IMR-90 (cell line): ENCODE measurements at regions not wholly inside any gene's neighbourhood (a gene's known extent, or its start where the extent isn't known, plus 50 kb on each side); places are given as distances from the start of the nearest gene placed in this dataset.

Experiments used
- ATAC-seq: fragments of 200-7000 bp; cut with Tn5 transposase; 2 replicates; pipeline ENCODE4 v1.9.1; 2020; ENCODE audit warnings: low read depth, mild to moderate bottlenecking, moderate library complexity
- BruUV-seq: library from RNA; stranded (reverse); fragments of 400-500 nt; replicated peaks from 2 replicates; lab custom pipeline; 2021; lab: Mats Ljungman, UMichigan
- CTCF ChIA-PET: fragments of 300-600 bp; formaldehyde crosslinking; extraction: SDS; loops from one replicate; lab custom pipeline; 2021; ENCODE audit warnings: antibody characterized with exemption; lab: Yijun Ruan, JAX
- POLR2A ChIA-PET: fragments of 300-600 bp; sonication (Branson Sonifier 250); formaldehyde crosslinking; loops from one replicate; lab custom pipeline; 2022; ENCODE audit warnings: antibody characterized with exemption; ENCODE audit not compliant: unreplicated experiment; lab: Charles Lee
- DNase-seq: peaks from one replicate; pipeline ENCODE4 v3.0.0; 2013
- H2AFZ ChIP-seq: replicated peaks from 2 replicates; pipeline ENCODE3; 2013; ENCODE audit warnings: low read length, mild to moderate bottlenecking; ENCODE audit not compliant: poor library complexity
- H2AK5ac ChIP-seq: 2 replicates; pipeline ENCODE4 v1.6.1; 2013; ENCODE audit warnings: low read depth, low read length, inconsistent platforms
- H2AK9ac ChIP-seq: replicated peaks from 2 replicates; pipeline ENCODE3; 2013; ENCODE audit warnings: mild to moderate bottlenecking, low read depth, low read length, moderate library complexity; ENCODE audit not compliant: poor library complexity
- H2BK120ac ChIP-seq: 2 replicates; pipeline ENCODE4 v1.6.1; 2013; ENCODE audit warnings: low read depth, low read length, inconsistent platforms
- H2BK15ac ChIP-seq: 3 replicates; pipeline ENCODE4 v1.6.1; 2013; ENCODE audit warnings: low read depth, low read length, inconsistent platforms
- H2BK20ac ChIP-seq: 2 replicates; pipeline ENCODE4 v1.6.1; 2013; ENCODE audit warnings: low read depth, mild to moderate bottlenecking, inconsistent platforms, low read length, moderate library complexity
- H2BK5ac ChIP-seq: 2 replicates; pipeline ENCODE4 v1.6.1; 2013; ENCODE audit warnings: mild to moderate bottlenecking, low read depth, low read length, inconsistent platforms; ENCODE audit not compliant: poor library complexity, severe bottlenecking
- H3K14ac ChIP-seq: replicated peaks from 2 replicates; pipeline ENCODE4 v1.6.1; 2013; ENCODE audit warnings: low read depth, low read length, inconsistent platforms
- H3K18ac ChIP-seq: 2 replicates; pipeline ENCODE4 v1.6.1; 2013; ENCODE audit warnings: low read depth, low read length, control low read depth
- H3K23ac ChIP-seq: 2 replicates; pipeline ENCODE4 v1.6.1; 2013; ENCODE audit warnings: low read depth, low read length, inconsistent platforms
- H3K27ac ChIP-seq: 2 replicates; pipeline ENCODE4 v1.5.1; 2013; ENCODE audit warnings: mild to moderate bottlenecking, control low read depth, low read length; ENCODE audit not compliant: insufficient read depth
- H3K27me3 ChIP-seq: 2 replicates; pipeline ENCODE4 v1.6.1; 2013; ENCODE audit warnings: low read length; ENCODE audit not compliant: control insufficient read depth, insufficient read depth
- H3K36me3 ChIP-seq: 2 replicates; pipeline ENCODE4 v1.6.1; 2013; ENCODE audit warnings: low read length, mixed read lengths; ENCODE audit not compliant: control insufficient read depth, insufficient read depth
- H3K4ac ChIP-seq: 2 replicates; pipeline ENCODE4 v1.6.1; 2013; ENCODE audit warnings: low read depth, low read length, inconsistent platforms
- H3K4me1 ChIP-seq: 2 replicates; pipeline ENCODE4 v1.6.1; 2013; ENCODE audit warnings: low read length, mixed read lengths; ENCODE audit not compliant: control insufficient read depth, insufficient read depth
- H3K4me2 ChIP-seq: 2 replicates; pipeline ENCODE4 v1.6.1; 2013; ENCODE audit warnings: low read depth, mild to moderate bottlenecking, control low read depth, low read length, moderate library complexity
- H3K4me3 ChIP-seq: 2 replicates; pipeline ENCODE4 v1.5.1; 2013; ENCODE audit warnings: low read depth, mild to moderate bottlenecking, control low read depth, low read length, moderate library complexity; ENCODE audit not compliant: insufficient read depth
- H3K56ac ChIP-seq: 2 replicates; pipeline ENCODE4 v1.6.1; 2013; ENCODE audit warnings: low read length, inconsistent platforms; ENCODE audit not compliant: insufficient read depth; ENCODE audit errors: extremely low read depth
- H3K79me1 ChIP-seq, 2 experiments: 2 replicates each; pipeline ENCODE4 v1.6.1; 2013; ENCODE audit warnings: low read length in 2 of 2, inconsistent platforms in 1 of 2, low read depth in 1 of 2
- H3K9ac ChIP-seq: 2 replicates; pipeline ENCODE4 v1.6.1; 2013; ENCODE audit warnings: low read depth, low read length, control low read depth
- H3K9me1 ChIP-seq: 2 replicates; pipeline ENCODE4 v1.6.1; 2013; ENCODE audit warnings: low read length, inconsistent platforms; ENCODE audit not compliant: insufficient read depth
- H3K9me3 ChIP-seq: 2 replicates; pipeline ENCODE4 v1.6.1; 2013; ENCODE audit warnings: low read length; ENCODE audit not compliant: control insufficient read depth, insufficient read depth
- H4K20me1 ChIP-seq: 2 replicates; pipeline ENCODE4 v1.6.1; 2013; ENCODE audit warnings: low read length, inconsistent platforms; ENCODE audit not compliant: insufficient read depth
- H4K5ac ChIP-seq: 2 replicates; pipeline ENCODE4 v1.6.1; 2013; ENCODE audit warnings: mild to moderate bottlenecking, low read depth, low read length, control low read depth
- H4K8ac ChIP-seq, 2 experiments: 2 replicates each; pipeline ENCODE4 v1.6.1; 2013; ENCODE audit warnings: low read depth in 2 of 2, low read length in 2 of 2, control low read depth in 1 of 2, inconsistent platforms in 1 of 2
- H4K91ac ChIP-seq: 2 replicates; pipeline ENCODE4 v1.6.1; 2013; ENCODE audit warnings: low read depth, low read length, inconsistent platforms; ENCODE audit not compliant: insufficient read depth
- BHLHE40 ChIP-seq: fragments of 150-350 bp; IDR thresholded peaks from 2 replicates; pipeline ENCODE4 v1.6.1; 2016; ENCODE audit warnings: mild to moderate bottlenecking, low read depth, low read length
- CEBPB ChIP-seq: IDR thresholded peaks from 2 replicates; pipeline ENCODE4 v1.6.1; 2012; ENCODE audit warnings: low read depth, low read length, improper control_type of control experiment
- CHD1 ChIP-seq: IDR thresholded peaks from 2 replicates; pipeline ENCODE4 v1.6.1; 2012; ENCODE audit warnings: low read depth, low read length, improper control_type of control experiment
- FOS ChIP-seq: fragments of 150-350 bp; IDR thresholded peaks from 2 replicates; pipeline ENCODE4 v1.6.1; 2016; ENCODE audit warnings: low read depth, low read length
- MAFK ChIP-seq: IDR thresholded peaks from 2 replicates; pipeline ENCODE4 v1.6.1; 2012; ENCODE audit warnings: low read depth, low read length, improper control_type of control experiment
- MAZ ChIP-seq: IDR thresholded peaks from 2 replicates; pipeline ENCODE4 v1.6.1; 2012; ENCODE audit warnings: low read depth, mild to moderate bottlenecking, low read length, improper control_type of control experiment, moderate library complexity, borderline replicate concordance
- MXI1 ChIP-seq: IDR thresholded peaks from 2 replicates; pipeline ENCODE4 v1.6.1; 2012; ENCODE audit warnings: low read depth, mild to moderate bottlenecking, low read length, moderate library complexity, borderline replicate concordance
- NFE2L2 ChIP-seq: fragments of 150-350 bp; IDR thresholded peaks from 2 replicates; pipeline ENCODE4 v1.6.1; 2016; ENCODE audit warnings: low read depth, mild to moderate bottlenecking, low read length
- POLR2A ChIP-seq: IDR thresholded peaks from 2 replicates; pipeline ENCODE4 v1.6.1; 2012; ENCODE audit warnings: mild to moderate bottlenecking, low read depth, low read length
- RAD21 ChIP-seq: IDR thresholded peaks from 2 replicates; pipeline ENCODE4 v1.6.1; 2012; ENCODE audit warnings: low read length, improper control_type of control experiment
- RFX5 ChIP-seq: IDR thresholded peaks from 2 replicates; pipeline ENCODE4 v1.8.0; 2012; ENCODE audit warnings: low read depth, mild to moderate bottlenecking, low read length, moderate library complexity
- SMC3 ChIP-seq: fragments of 150-350 bp; IDR thresholded peaks from 2 replicates; pipeline ENCODE4 v1.6.1; 2016; ENCODE audit warnings: low read depth, mild to moderate bottlenecking, antibody characterized with exemption, low read length, moderate library complexity
- WGBS, 2 experiments: methylation state at CpG; one replicate each; pipeline versions ENCODE4 v1.1.5 to v1.1.7; 2013; ENCODE audit warnings: missing lambda C conversion rate in 2 of 2; ENCODE audit not compliant: insufficient read length in 1 of 2; ENCODE audit errors: extremely low coverage in 2 of 2; 5-methylcytosine and 5-hydroxymethylcytosine counted together
- dilution Hi-C: fragments of 300-500 bp; cut with HindIII; formaldehyde crosslinking; loops from one replicate; pipeline ENCODE4 v1.14.3; 2018; ENCODE audit warnings: low sequenced_read_pairs; ENCODE audit not compliant: unreplicated experiment
- in situ Hi-C: fragments of 300-500 bp; cut with MboI; formaldehyde crosslinking; loops from 3 replicates; pipeline ENCODE4 v1.14.3; 2019; ENCODE audit warnings: low sequenced_read_pairs, inconsistent platforms, mixed read lengths
- intact Hi-C: fragments of 100-400 bp; cut with micrococcal nuclease; formaldehyde crosslinking; loops from 2 replicates; pipeline ENCODE4 v1.10.0; 2022
- TF ChIP-seq, protein P1 (sequence below): conservative IDR thresholded peaks from 2 replicates; pipeline ENCODE4 v1.5.1; 2012; ENCODE audit warnings: mild to moderate bottlenecking, low read depth, low read length, improper control_type of control experiment
- TF ChIP-seq, protein P2 (sequence below): fragments of 150-350 bp; IDR thresholded peaks from 2 replicates; pipeline ENCODE4 v1.6.1; 2016; ENCODE audit warnings: low read depth, mild to moderate bottlenecking, low read length, moderate library complexity, borderline replicate concordance

DNA sequence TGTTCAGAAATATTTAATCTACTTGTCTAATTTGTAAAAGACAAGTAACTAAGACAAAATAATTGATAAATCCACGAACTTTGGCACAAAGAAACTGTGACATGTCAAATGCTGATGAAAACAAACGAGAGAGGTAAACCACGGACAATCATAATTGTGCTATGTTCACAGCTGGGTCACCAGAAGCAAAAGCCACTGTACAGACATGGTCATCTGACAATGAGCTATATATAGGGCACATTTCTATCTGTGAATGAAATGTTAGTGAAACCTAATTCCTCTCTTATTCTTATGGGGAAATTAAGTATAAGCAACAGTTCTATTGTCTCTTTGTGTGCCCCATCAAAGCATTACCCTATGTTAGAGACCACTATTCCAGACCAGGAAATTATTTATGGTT, 444.0 kb upstream of the TRAM1L1 start:
- CTCF ChIA-PET: no interaction called here
- Histone ChIP-seq H3K56ac (no peak overlapping the region), H4K5ac (no peak overlapping the region), H4K91ac (no peak overlapping the region), H3K27ac (no peak overlapping the region), H3K9me3 (no peaks in the 10 kb centered on the region), H2AK5ac (no peak overlapping the region), H2BK120ac (no peak overlapping the region), H3K18ac (no peak overlapping the region), H3K36me3 (no peaks in the 10 kb centered on the region), H2AFZ (no peak overlapping the region), H3K9me1 (no peaks in the 10 kb centered on the region), H3K4ac (no peak overlapping the region), H3K79me1 (no peaks in the 10 kb centered on the region), H2BK5ac (no peak overlapping the region), H4K20me1 (no peaks in the 10 kb centered on the region), H3K14ac (no peak overlapping the region), H3K23ac (no peak overlapping the region), H2BK15ac (no peak overlapping the region), H4K8ac (no peak overlapping the region), H3K4me2 (no peak overlapping the region), H2BK20ac (no peak overlapping the region), H2AK9ac (no peak overlapping the region), H3K27me3 (no peaks in the 10 kb centered on the region), H3K9ac (no peak overlapping the region), H3K4me1 (no peaks in the 10 kb centered on the region), H3K4me3 (no peak overlapping the region)
- DNase-seq (no peak), ATAC-seq (no peak)
- no peak for TF ChIP-seq NFE2L2
- TF ChIP-seq, protein P1, sequence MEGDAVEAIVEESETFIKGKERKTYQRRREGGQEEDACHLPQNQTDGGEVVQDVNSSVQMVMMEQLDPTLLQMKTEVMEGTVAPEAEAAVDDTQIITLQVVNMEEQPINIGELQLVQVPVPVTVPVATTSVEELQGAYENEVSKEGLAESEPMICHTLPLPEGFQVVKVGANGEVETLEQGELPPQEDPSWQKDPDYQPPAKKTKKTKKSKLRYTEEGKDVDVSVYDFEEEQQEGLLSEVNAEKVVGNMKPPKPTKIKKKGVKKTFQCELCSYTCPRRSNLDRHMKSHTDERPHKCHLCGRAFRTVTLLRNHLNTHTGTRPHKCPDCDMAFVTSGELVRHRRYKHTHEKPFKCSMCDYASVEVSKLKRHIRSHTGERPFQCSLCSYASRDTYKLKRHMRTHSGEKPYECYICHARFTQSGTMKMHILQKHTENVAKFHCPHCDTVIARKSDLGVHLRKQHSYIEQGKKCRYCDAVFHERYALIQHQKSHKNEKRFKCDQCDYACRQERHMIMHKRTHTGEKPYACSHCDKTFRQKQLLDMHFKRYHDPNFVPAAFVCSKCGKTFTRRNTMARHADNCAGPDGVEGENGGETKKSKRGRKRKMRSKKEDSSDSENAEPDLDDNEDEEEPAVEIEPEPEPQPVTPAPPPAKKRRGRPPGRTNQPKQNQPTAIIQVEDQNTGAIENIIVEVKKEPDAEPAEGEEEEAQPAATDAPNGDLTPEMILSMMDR: no peak
- no peak for TF ChIP-seq SMC3
- no peak for TF ChIP-seq MAZ
- TF ChIP-seq CEBPB: no peak
- TF ChIP-seq POLR2A: no peak
- TF ChIP-seq, protein P2, sequence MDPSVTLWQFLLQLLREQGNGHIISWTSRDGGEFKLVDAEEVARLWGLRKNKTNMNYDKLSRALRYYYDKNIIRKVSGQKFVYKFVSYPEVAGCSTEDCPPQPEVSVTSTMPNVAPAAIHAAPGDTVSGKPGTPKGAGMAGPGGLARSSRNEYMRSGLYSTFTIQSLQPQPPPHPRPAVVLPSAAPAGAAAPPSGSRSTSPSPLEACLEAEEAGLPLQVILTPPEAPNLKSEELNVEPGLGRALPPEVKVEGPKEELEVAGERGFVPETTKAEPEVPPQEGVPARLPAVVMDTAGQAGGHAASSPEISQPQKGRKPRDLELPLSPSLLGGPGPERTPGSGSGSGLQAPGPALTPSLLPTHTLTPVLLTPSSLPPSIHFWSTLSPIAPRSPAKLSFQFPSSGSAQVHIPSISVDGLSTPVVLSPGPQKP: no peak
- no peak for TF ChIP-seq MXI1
- TF ChIP-seq RFX5: no peak
- TF ChIP-seq RAD21: no peak
- no peak for TF ChIP-seq FOS
- TF ChIP-seq MAFK: no peak
- TF ChIP-seq CHD1: no peak
- TF ChIP-seq BHLHE40: no peak
- POLR2A ChIA-PET: no interaction called here
- dilution Hi-C loops: no loop called here
- intact Hi-C loops: loop anchor here (1.0 kb wide), 1 partner anchor 31 kb away; no protein-coding TSS in a partner anchor
- no CpG with 5 or more reads among the region's 3 CpGs for WGBS, 2 experiments
- in situ Hi-C loops: no loop called here
- BruUV-seq: no TSS peak
